NCI-H146 treated with DMSO at 0.1 percent for 48 hours (cell line): ENCODE measurements at regions not wholly inside any gene's neighbourhood (a gene's known extent, or its start where the extent isn't known, plus 50 kb on each side); places are given as distances from the start of the nearest gene placed in this dataset.

Experiments used
- DNase-seq: peaks from one replicate; lab custom pipeline; 2025; ENCODE audit not compliant: unreplicated experiment; lab: John Stamatoyannopoulos, UW

DNA sequence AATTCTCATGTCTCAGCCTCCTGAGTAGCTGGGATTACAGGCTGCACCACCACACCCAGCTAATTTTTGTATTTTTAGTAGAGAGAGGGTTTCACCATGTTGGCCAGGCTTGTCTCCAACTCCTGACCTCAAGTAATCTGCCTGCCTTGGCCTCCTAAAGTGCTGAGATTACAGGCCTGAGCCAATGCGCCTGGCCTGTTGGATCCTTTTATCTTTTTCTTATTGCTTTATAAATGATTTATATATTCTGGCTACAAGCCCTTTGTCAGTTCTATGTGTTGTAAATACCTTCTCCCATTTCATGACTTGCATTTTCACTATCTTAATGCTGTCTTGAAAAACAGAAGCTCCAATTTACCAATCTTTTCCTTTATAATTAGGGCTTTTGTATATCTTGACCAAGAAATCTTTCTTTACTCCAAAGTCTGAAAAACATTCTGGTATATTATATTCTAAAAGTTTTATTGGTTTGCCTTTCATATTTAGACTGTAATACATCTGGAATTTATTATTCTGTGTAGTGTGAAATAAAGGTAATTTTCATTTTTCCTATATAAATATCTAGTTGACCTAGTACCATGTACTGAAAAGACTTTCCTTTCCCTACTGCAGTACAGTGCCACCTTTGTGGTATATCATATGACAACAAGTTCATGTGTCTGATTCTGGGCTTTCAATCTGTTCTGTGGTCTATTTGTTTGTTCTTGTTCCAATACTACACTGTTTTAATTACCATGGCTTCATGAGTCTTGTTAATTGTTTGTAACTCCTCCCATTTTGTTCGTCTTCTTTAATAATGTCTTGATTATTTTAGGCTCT is 52.9 kb upstream of the RNU6-1 start:
- no peak for DNase-seq

DNA sequence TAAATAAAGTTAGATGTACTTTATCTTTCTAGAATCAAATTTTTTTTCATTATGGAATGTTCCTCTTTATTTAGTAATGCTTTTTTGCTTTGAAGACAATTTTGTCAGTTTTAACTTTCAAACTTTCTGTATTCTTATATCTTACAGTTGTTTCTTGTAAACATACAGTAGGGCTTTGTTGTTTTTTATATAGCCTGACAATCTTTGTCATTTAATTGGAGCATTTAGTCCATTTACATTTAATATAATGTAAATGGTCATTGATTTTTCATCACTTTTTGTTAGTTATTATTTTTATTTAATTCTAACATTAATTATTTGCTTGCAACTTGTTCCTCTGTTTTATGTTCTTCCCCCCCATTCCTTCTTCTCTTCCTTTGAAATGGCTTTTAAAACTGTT is 55.4 kb upstream of the RNU6-1 start:
- no peak for DNase-seq

DNA sequence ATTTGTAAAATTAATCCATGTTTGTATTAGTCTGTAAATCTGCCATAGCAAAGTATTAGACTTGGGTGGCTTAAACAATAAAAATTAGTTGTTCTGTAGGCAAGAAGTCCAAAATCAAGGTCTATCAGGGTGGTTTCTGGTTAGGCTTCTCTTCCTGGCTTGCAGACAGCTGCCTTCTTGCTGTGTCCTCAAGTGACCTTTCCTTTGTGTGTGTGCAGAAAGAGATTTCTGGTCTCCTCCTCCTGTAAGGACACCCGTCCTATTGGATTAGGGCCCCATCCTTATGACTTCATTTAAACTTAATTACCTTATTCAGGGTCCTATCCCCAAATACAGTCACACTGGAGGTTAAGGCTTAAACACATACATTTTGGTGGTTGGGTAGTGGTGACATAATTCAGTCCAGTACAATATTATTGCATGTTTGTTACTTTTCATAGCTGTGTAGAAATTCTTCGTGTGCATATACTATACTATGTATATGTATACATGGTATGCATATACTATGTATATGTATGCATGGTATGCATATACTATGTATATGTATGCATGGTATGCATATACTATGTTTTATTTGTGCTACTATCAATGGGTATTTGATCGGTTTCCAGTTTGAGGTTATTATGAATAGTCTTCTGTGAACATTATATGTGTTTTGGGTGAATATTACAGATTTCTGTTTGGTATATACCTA is 57.9 kb upstream of the RNU6-1 start:
- DNase-seq, result no peak

DNA sequence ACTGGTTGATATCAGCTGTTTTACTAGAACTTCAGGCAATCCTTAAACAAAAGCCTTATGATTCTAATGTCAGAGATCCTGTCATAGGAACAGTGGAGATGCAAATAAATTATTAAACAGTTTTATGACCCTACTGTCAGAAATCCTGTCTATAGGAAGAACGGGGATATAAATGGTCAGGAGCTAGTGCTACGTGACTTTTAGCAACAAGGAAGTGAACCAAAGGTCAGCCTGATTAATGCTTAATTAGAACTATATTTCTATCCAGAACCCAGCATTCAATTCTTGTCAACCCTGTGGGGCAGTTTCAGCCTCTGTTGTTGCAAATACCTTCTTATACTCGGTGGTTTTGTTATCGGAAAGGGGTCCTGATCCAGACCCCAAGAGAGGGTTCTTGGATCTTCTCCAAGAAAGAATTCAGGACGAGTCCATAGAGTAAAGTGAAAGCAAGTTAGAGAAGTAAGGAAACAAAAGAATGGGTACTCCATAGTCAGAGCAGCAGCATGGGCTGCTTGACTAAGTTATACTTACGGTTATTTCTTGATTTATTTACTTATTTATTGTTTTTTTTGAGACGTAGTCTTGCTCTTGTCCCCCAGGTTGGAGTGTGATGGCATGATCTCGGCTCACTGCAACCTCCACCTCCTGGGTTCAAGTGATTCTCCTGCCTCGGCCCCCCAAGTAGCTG is 59.9 kb upstream of the RNU6-1 start:
- no peak for DNase-seq

DNA sequence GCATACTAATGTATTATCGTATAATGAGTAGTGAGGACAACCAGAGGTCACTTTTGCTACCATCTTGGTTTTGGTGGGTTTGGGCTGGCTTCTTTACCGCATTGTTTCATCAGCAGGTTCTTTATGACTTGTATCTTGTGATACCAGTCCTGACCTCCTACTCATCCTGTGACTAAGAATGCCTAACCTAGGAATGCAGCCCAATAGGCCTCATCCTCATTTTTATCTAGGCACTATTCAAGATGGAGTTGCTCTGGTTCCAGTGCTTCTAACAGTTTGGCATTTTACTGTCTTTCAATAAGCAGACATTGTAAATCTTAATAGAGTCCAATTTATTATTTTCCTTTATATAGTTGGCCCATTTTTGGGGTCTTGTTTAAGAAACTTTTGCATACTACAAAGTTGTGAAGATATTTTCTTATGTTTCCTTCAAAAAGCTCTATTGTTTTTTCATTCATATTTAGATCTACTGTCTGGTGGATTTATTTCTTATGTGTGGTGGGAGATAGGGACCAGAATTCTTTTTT is 60.8 kb upstream of the RNU6-1 start:
- no peak for DNase-seq

DNA sequence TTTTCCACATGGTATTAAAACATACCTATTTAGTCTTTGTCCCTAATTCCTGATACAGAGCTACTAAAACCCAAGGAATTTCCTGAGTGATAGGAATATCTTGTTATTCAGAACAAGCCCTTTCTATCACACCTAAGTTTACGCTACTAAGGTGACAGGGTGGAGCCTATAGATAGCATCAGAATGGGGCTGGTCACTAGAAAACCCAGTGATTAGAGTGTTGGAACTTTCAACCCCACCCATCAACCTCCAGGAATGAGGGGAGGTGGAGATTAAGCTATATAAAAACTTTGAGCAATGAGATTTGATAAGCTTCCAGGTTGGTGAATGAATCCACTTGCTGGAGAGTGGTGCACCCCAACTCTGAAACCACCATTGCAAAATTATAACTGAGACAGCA is 62.1 kb upstream of the RNU6-1 start:
- no peak for DNase-seq

DNA sequence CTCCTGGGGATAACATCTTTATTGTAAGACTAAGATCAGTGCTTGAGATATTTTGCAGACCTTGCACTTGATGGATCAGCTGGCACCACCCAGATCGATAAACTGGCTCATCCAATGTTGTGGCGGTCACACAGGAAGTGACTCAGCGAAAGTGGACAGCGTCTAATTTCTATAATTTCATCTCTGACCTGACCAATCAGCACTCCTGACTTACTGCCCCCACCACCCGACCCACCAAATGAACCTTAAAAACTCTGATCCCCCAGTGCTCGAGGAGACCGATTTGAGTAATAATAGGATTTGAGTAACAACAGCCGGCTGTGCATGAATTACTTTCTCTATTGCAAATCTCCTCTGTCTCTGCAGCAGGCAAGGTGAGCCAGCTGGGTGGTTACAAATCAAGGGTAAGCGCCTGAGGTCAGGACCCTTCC is 62.7 kb upstream of the RNU6-1 start:
- DNase-seq, result peak; percentile 18

DNA sequence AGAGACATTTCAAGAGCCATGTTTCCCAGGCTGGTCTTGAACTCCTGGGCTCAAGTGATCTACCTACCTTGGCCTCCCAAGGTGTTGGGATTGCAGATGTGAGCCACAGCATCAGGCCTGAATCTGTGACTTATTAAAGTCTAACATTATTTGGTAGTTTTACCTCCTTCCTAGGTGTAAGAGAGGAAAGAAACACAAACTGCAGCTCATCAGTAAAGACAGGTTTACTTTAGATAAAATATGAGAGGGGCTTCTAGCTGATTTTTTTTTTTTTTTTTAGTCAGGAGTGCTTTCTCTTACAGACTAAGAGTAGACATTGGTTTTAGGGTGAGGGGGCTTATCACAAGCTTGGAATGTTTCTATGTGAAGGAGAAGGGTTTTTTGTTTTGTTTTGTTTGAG is 63.9 kb upstream of the RNU6-1 start:
- no peak for DNase-seq

DNA sequence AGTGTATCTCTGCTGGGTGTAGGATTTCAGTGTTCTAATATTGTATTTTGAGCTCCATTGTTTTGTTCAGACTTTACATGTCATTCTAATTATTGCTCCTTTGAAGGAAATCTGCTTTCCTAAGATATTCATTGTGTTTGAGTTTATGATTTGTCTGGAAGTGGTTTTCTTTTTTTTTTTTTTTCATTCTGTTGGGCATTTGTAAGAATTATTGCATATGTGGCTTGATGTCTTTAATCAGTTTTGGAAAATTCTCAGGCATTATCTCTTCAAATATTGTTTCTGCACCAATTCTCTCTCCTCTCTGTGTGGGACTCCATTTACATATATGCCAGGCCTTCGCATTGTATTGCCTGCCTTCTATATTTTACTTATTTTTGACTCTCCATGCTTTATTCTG is 65.8 kb upstream of the RNU6-1 start:
- no peak for DNase-seq

DNA sequence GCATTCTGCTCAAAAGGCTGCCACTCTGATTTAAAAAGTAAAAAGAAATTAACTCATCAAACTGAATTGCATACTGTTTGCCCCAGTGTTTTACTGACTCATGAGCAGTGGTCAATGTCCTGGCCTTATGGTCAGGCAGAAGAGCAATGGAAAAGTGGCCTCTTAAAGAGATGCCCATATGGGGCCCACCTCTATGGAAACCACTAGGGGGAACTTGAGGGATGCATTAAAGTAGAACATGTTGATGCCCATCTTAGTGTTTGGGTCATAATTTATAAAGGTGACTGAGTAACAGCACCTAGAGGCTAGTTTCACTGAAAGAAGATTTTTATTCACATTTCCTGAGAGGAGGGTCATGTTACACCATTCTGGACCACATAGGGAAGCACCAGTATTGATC is 66.5 kb upstream of the RNU6-1 start:
- no peak for DNase-seq

DNA sequence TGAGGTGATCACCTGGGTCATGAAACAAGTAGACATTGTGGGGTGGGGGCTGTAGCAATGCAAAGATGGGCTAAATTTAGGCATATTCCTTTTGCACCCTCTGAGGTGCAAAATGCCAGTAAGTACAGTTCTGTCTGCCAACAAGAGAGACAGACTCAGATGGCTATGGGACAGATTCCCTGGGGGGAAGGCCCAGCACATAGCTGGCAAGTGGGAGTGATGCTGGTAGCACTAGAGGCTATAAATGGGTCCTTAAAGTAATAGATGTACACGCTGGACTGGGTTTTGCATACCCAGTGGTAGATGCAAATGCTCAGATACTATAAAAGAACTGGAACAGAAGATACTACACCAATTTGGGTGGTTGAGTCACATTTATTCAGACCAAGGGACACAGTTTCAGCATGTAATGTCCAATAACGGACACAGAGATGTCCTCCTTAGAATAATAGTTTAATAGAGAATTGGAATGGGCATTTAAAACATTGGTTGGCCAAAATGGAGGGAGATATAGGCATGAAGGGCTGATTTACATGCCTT is 67.4 kb upstream of the RNU6-1 start:
- DNase-seq, result no peak

DNA sequence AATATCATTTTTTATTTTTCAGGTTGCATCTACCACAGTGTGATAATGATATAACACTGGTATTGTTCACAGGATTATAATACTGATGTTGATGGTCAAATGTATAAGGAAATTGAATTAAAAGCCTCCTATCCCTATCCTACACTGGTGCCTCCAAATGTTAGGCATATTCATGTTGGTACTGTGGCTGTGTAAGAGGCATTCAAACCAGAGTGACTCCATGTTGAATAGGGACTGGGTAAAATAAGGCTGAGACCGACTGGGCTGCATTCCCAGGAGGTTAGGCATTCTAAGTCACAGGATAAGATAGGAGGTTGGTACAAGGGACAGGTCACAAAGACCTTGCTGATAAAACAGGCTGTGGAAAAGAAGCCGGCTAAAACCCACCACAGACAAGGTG is 68.9 kb upstream of the RNU6-1 start:
- DNase-seq, result no peak

DNA sequence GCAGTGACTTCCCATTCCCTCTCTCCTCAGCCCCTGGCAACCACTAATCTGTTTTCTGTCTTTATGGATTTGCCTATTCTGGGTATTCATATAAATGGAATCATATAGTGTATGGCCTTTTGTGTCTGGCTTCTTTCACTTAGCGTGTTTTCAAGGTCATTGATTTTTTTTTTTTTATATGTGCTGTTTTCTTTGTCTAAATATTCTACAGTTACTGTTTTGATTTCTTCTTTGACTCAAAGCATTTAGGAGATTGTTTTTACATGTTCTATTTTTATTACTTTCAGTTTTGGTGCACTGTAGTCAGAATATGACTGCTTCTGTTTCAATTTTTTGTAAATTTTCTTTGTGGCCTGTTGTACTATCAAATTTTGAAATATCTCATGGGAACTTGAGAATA is 71.9 kb upstream of the RNU6-1 start:
- DNase-seq, result no peak

DNA sequence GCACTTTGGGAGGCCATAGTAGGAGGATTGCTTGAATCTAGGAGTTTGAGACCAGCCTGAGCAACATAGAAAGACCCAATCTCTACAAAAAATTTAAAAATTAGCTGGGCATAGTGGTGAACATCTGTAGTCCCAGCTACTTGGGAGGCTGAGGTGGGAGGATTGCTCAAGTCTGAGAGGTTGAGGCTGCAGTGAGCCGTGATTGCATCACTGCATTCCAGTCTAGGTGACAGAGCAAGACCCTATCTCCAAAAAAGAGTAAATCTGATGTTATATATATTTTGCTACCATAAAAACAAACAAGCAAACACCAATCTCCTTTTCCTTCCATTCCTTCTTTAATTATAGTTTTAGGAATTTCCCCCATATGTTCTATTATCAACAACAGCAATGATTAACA is 74.2 kb upstream of the RNU6-1 start:
- DNase-seq, result no peak

DNA sequence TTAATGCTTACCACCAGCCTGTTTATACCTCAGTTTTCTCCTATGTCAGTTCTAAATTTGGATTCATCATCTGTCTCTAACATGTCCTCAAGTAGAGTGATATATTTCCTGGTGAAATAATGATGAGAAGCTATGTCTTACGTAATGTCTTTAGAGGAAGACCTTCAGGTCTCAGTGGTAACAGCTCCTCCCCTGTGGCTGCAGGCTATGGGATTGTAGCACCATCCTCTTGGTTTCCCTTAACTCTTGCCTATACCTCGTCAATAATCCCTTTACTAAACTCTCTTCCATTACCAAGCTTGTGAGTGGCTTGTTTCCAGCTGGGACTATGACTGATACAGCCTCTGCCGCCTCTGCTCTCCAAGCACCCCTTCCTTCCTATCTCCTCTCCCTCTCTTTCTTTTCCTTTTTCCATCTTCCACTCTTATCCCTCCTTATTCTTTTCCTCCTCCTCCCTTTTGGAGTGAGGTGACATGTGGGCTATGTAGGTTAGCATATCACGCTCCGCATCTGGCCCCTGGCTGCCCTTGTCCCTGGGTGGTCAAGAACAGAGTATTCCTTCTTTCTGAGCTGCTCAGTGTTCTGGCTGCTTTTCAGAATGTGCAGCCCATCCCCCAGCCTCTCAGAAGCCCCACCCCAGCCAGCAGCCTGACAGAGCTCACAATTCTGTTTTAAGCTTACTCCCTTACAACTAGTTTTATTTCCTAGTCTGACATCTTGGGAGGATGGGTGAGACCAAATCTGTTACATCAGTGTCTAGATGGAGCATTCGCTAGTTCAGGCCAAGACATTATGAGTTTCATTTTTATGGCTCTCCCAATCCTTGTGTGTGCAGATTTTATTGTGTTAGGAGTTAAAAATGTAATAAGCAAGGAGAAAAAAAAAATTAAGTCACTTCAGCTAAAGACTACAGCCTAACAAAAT is 75.0 kb upstream of the RNU6-1 start:
- no peak for DNase-seq

DNA sequence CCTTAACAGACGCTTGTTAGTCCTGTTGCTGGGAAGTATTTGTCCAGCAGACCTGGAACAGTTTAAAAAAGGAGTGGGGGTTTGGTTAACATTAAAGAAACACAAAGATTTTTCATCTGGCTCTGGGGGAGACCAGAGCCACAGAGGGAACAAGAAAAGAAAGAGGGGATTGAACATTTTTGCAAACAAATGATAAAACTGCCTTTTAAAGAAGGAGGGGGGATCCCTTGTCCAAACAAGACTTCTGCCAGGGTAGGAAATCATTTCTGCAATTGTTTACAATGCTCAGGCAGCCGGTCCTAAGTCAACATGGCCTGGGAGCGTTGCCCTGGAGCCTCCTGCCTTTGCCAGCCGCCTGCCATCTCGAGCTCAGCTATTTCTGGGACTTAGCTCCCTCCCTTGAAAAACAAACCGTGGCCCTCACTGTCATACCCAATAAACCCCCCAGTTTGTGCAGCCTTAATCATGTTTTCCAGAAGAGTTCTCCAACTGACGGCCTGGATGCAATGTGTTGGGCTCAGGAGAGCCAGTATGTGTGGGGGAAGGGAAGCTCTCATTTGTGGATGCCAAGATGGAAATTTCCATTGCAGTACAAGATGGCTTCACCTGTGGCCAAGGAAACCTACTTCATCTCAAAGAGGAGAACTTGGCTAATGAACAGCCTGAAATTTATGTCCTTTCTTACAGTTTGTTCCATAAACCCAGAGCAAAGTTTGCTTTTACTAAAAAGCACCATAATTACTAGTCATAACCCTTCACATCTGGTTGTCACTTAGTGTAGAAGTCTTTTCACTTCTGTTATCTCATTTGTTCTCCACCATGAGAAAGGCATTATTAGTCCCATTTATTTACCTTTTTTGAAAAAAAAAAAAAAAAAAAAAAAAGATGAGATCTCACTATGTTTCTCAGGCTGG is 75.9 kb upstream of the RNU6-1 start:
- peak; percentile 69 for DNase-seq

DNA sequence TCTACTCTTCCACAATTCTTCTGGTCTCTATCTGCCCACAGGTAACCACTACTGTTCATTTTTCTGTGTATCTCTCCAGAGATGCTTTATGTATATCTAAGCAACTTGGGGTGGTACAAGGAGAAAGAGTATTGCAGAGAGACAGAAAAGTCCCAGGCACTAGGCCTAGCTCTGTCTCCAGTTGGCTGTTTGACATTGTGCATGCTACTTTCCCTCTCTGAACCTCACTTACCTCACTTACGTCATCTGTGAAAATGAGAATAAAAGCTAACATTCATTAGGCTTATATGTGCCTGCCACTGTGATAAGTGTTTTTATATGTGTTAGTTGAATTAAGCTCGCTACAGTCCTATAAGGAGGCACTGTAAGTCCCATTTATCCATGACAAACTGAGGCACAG is 76.7 kb upstream of the RNU6-1 start:
- no peak for DNase-seq

DNA sequence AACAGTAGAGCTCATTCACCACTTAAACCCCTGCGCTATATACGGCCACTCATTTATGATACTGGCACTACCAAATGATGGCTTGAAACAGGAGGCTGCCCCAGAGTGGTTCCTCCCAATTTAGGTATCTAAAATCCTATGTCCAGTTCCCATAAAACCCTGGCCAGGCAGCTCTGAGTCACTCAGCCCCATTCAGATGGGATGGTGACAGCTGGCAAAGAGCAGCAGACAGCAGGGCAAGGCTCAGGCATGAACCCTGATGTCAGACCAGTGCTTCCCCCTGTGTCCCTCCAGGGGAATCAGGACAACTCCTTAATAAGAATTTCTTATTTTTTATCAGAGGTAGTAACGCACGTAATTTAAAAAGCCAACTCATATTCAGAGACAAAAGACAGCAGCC is 77.2 kb upstream of the RNU6-1 start:
- no peak for DNase-seq

DNA sequence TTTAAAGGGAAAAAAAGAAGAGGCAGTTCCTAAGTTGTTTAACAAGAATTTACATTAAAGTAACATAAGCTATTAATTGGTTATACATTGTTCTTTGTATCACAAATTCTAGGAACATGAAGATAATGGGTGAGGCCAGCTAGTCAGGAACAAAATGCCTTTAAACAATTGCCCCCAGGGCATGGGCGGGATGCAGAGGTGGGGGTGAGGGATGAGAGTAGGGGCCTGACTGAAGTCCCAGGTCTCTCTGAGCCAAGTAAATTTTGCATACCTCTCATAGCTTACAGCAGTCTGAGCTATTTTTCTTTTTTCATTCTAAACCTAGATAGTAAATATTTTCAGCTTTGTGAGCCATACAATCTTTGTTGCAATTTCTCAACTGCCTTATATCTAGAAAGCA is 77.8 kb upstream of the RNU6-1 start:
- DNase-seq, result no peak
